Retinal pigment epithelial cell (primary cell): ENCODE measurements at regions not wholly inside any gene's neighbourhood (a gene's known extent, or its start where the extent isn't known, plus 50 kb on each side); places are given as distances from the start of the nearest gene placed in this dataset.

Experiments
- DNase-seq: peaks from one replicate; pipeline ENCODE4 v3.0.0-alpha.2; 2010; ENCODE audit warnings: low read depth
- H3K4me3 ChIP-seq: 2 replicates; pipeline ENCODE4 v1.5.1; 2011; ENCODE audit warnings: mild to moderate bottlenecking, low read length, control low read depth, moderate library complexity
- TF ChIP-seq, protein P1 (sequence below): conservative IDR thresholded peaks from 2 replicates; pipeline ENCODE4 v1.5.1; 2011; ENCODE audit warnings: low read depth, low read length, control low read depth, inconsistent platforms

DNA sequence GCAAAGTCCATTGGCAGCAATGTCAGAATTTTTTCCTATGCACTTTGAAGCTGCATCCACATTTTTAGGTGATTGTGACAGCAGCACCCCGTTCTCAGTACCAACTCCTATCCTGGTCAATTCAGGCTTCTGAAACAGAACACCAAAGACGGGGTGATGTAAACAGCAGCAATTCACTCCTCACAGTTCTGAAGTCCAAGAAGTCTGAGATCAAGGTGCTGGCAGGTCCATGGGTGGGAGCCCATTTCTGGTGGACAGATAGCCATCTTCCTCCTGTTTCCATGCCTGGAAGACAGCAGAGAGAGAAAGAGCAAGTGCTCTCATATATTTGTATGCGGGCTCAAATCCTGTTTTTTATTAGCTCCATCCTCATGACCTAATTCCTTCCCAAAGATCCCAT is 471.2 kb downstream of the BRD1 start:
- no peak for DNase-seq
- TF ChIP-seq, protein P1, sequence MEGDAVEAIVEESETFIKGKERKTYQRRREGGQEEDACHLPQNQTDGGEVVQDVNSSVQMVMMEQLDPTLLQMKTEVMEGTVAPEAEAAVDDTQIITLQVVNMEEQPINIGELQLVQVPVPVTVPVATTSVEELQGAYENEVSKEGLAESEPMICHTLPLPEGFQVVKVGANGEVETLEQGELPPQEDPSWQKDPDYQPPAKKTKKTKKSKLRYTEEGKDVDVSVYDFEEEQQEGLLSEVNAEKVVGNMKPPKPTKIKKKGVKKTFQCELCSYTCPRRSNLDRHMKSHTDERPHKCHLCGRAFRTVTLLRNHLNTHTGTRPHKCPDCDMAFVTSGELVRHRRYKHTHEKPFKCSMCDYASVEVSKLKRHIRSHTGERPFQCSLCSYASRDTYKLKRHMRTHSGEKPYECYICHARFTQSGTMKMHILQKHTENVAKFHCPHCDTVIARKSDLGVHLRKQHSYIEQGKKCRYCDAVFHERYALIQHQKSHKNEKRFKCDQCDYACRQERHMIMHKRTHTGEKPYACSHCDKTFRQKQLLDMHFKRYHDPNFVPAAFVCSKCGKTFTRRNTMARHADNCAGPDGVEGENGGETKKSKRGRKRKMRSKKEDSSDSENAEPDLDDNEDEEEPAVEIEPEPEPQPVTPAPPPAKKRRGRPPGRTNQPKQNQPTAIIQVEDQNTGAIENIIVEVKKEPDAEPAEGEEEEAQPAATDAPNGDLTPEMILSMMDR: no peak
- H3K4me3 ChIP-seq: no peak overlapping the region

DNA sequence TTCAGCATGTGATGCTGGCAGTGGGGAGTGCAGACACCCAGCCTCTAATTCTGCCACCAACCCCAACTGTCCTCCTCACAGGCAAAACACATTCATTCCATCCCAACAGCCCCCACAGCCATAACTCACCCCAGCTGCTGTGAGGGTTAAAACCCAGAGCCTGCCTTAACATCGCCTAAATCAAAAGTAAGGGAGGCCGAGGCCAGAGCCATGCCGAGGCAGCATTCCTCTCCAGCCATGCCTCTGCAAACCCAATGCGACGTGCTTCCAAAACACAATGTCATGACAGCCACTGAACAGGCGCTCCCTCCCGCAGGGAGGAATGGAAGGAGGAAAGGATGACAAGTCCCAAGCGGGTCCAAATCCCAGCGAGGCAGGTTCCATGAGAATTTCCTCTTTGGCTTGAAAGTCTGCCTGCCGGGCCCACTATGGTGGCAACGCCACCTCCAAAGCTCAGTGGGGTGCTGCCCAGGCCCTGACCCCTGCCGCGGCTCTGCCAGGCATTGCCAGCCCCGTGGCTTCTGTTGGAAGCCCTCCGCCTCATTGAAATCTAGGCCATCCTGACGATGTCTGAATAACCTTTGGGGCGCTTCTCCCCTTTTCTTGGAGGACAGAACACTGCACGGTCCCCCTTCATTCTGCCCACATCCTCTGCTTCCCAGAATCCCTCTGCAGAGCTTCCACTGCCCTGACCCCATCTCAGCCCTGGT is 472.3 kb downstream of the BRD1 start:
- no peak overlapping the region for H3K4me3 ChIP-seq
- TF ChIP-seq, protein P1: no peak
- no peak for DNase-seq

DNA sequence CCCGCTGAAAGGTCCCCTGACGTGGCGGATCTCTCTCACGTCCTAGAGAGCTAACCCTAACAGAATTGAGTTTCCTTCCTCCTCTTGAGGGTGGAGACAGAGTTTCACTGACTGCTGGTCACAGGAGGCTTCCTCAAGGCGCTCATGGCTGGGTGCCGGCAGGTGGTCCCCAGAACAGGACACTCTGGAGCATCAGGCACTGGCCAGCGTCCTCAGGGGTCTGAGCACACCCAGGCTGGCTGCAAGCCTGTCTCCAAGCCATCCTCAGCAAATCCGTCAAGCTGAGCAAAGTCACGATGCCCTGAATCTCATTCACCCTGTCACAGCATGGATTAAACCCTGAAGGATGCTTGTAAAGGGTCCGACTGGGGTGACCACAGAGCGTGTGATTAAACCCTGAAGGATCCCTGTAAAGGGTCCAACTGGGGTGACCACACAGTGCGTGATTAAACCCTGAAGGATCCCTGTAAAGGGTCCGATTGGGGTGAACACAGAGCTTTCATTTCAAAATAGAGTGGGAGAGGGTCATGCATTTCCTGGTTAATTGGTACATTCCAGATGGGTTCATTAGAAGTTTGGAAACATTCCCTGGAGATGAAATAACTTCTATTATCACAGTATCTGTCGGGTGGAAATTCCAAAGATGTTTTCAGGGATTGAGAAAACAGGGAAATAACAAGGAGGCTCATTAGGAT is 473.0 kb downstream of the BRD1 start:
- H3K4me3 ChIP-seq: no peak overlapping the region
- TF ChIP-seq, protein P1: no peak
- no peak for DNase-seq

DNA sequence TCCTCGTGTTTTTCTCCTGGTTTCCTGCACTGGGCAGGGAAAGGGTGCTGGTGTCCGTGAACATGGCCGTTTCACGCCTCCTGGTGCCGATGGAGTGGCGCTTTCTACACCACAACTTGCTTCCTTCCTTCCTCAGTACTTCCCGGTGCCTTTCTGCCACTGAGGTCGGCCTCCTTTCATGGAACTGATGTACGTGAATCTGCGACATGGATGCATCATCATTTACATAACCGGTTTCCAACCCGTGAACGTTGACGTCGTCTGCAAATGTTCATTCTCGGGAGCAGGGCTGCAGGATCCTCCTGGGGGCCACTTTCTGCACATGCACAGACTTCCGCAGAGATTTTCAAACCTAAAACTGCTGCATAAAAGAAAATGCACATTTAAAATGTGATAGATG is 474.4 kb downstream of the BRD1 start:
- no peak for DNase-seq
- H3K4me3 ChIP-seq: no peak overlapping the region
- TF ChIP-seq, protein P1: no peak

DNA sequence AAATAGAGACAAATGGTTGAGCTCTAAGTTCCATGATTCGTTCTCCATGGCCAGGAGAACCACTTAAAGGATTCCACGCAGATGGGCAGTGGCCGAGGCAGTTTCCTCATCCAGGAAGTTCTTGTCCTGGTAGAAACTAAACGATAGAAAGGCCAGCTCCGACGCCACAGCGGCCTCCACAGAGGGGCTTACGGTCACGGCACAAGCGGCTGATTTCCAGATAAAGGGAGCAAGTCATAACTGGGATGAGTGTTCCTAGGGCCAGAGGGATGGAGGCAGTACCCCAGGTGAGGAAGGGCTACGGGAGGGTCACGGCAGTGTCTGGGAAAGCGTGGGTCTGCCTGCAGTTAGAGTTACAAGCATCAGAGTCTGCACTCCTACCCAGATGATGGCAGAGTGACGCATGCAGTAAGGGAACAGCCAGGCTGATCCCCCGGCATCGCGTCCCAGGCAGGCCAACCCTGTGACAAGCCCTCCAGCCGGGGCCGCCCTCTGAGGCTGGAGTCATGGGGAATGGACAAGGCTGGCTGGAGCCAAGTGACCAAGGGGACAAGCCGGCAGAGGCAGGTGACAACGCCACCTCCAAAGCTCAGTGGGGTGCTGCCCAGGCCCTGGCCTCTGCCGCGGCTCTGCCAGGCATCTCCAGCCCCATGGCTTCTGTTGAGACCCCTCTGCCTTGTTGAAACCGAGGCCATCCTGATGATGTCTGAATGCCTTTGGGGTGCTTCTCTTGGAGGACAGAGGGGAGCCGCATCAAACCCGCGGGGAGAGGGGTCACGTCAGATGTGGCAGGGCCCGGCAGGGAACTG is 475.1 kb downstream of the BRD1 start:
- TF ChIP-seq, protein P1: no peak

DNA sequence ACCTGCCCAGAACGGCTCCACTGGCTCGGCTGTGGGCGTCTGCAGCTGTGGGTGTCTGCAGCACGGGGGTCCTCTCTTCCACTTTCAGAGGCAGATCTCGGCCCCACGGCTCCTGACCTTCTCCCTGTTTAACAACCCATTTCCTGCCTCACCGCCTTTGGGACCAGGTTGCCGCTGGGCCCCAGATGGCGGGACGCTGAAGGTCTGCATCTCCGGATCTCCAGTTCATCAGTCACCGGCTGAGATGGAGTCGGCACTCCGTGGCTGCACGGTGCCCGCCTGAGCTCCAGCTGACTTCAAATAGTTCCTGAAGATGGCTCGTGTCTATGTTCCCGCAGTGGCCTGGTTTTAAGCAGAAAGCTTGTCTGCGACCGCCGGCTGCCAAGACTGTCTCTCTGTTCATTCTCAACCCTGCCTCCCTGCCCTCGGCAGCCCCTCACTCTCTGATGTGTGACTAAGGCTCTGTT is 475.9 kb downstream of the BRD1 start:
- DNase-seq: no peak
- no peak overlapping the region for H3K4me3 ChIP-seq
- TF ChIP-seq, protein P1: no peak

More for the DNA sequence above, 475.1 kb downstream of the BRD1 start:
- no peak for DNase-seq
- H3K4me3 ChIP-seq: no peak overlapping the region
